ENCODE measurements at regions not wholly inside any gene's neighbourhood (a gene's known extent, or its start where the extent isn't known, plus 50 kb on each side); places are given as distances from the start of the nearest gene placed in this dataset.

DNA sequence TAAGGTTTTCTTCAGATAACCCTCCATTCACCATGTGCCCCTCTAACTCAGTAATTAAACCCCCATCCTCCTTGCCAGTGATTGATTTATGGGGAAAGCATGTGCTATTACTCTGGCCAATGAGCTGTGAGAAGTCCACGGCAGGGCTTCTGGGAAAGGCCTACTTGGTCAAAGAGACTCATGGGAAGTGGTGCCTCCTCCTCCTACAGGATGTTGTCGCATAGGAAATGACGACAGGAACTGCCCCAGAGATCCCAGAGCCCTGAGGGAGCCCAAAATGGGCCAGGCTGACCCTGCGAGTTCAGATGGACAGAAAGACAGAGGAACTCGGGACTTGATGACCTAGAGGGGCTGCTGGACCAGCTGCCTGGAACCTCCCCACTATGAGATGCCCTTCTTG lies 938.1 kb upstream of the TMEM132C start:
- Histone ChIP-seq H3K27ac (ENCODE audit: low read depth, low read length) (no peak overlapping the region), H3K27me3 (ENCODE audit: control insufficient read depth in 1 of 2, insufficient read depth in 2 of 2, low read length in 2 of 2) (no peaks in the 10 kb centered on the region), H3K9ac (ENCODE audit: low read depth in 1 of 2, low read length in 2 of 2) (no peak overlapping the region), H3K4me1 (ENCODE audit: control insufficient read depth in 1 of 2, insufficient read depth in 2 of 2, low read length in 2 of 2) (no peaks in the 10 kb centered on the region), H3K36me3 (ENCODE audit: control insufficient read depth in 1 of 2, insufficient read depth in 2 of 2, low read length in 2 of 2) (no peaks in the 10 kb centered on the region), H3K4me3 (ENCODE audit: low read depth in 1 of 2, low read length in 2 of 2) (no peak overlapping the region), H3K9me3 (ENCODE audit: control insufficient read depth in 1 of 2, low read length in 2 of 2) (no peaks in the 10 kb centered on the region)

DNA sequence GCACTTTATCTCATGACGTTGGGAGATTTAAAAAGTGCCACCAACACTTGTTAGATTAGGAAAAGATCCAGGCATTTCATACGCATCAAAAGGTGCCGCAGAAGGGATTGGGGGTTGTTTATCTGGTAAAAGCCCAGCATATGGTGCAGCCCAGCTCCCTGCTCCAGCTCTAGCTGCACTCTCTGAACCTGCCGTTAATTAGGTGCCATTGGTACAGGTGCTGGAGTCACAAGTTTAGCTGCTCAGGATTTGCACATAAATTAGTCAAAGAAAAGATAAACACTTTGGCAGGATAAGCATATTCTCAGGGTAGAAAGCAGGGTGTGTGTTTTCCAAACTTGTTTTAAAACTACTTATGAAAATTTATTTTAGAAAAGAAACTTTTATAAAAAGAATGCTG lies 932.6 kb upstream of the TMEM132C start:
- H3K27me3 ChIP-seq (ENCODE audit: control insufficient read depth in 1 of 2, insufficient read depth in 2 of 2, low read length in 2 of 2), result no peaks in the 10 kb centered on the region
- no peaks in the 10 kb centered on the region for H3K4me1 ChIP-seq (ENCODE audit: control insufficient read depth in 1 of 2, insufficient read depth in 2 of 2, low read length in 2 of 2)
- H3K27ac ChIP-seq (ENCODE audit: low read depth, low read length), result no peak overlapping the region
- H3K9me3 ChIP-seq (ENCODE audit: control insufficient read depth in 1 of 2, low read length in 2 of 2), result no peaks in the 10 kb centered on the region
- no peak overlapping the region for H3K9ac ChIP-seq (ENCODE audit: low read depth in 1 of 2, low read length in 2 of 2)
- no peaks in the 10 kb centered on the region for H3K36me3 ChIP-seq (ENCODE audit: control insufficient read depth in 1 of 2, insufficient read depth in 2 of 2, low read length in 2 of 2)
- no peak overlapping the region for H3K4me3 ChIP-seq (ENCODE audit: low read depth in 1 of 2, low read length in 2 of 2)

GRCh38 chr12:127334912-127335644 lies 931.9 kb upstream of the TMEM132C start:
- no peak overlapping the region for H3K4me3 ChIP-seq (ENCODE audit: low read depth in 1 of 2, low read length in 2 of 2)
- no peaks in the 10 kb centered on the region for H3K4me1 ChIP-seq (ENCODE audit: control insufficient read depth in 1 of 2, insufficient read depth in 2 of 2, low read length in 2 of 2)
- no peaks in the 10 kb centered on the region for H3K27me3 ChIP-seq (ENCODE audit: control insufficient read depth in 1 of 2, insufficient read depth in 2 of 2, low read length in 2 of 2)
- no peaks in the 10 kb centered on the region for H3K36me3 ChIP-seq (ENCODE audit: control insufficient read depth in 1 of 2, insufficient read depth in 2 of 2, low read length in 2 of 2)
- no peak overlapping the region for H3K27ac ChIP-seq (ENCODE audit: low read depth, low read length)
- H3K9ac ChIP-seq (ENCODE audit: low read depth in 1 of 2, low read length in 2 of 2), result no peak overlapping the region
- H3K9me3 ChIP-seq (ENCODE audit: control insufficient read depth in 1 of 2, low read length in 2 of 2), result no peaks in the 10 kb centered on the region

DNA sequence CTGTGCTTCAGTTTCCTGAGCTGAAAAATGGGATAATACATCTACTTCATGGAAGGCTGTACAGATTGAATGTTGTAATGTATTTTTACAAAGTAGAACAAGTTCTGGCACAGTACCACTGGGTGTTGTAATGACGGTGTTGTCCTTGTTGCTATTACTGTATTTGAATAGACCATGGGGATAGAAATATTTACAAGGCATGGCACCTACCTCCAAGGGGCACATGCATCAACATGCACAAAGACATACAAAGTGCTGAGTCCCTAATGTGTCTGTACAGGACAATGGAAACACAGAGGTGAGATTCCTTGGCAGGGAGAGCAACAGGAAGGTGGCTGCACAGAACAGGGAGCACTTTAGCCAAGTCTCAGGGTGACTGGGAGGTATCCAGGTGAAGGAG lies 930.6 kb upstream of the TMEM132C start:
- Histone ChIP-seq H3K27me3 (ENCODE audit: control insufficient read depth in 1 of 2, insufficient read depth in 2 of 2, low read length in 2 of 2) (no peaks in the 10 kb centered on the region), H3K9me3 (ENCODE audit: control insufficient read depth in 1 of 2, low read length in 2 of 2) (no peaks in the 10 kb centered on the region), H3K9ac (ENCODE audit: low read depth in 1 of 2, low read length in 2 of 2) (no peak overlapping the region), H3K4me1 (ENCODE audit: control insufficient read depth in 1 of 2, insufficient read depth in 2 of 2, low read length in 2 of 2) (no peaks in the 10 kb centered on the region), H3K27ac (ENCODE audit: low read depth, low read length) (no peak overlapping the region), H3K36me3 (ENCODE audit: control insufficient read depth in 1 of 2, insufficient read depth in 2 of 2, low read length in 2 of 2) (no peaks in the 10 kb centered on the region), H3K4me3 (ENCODE audit: low read depth in 1 of 2, low read length in 2 of 2) (no peak overlapping the region)

DNA sequence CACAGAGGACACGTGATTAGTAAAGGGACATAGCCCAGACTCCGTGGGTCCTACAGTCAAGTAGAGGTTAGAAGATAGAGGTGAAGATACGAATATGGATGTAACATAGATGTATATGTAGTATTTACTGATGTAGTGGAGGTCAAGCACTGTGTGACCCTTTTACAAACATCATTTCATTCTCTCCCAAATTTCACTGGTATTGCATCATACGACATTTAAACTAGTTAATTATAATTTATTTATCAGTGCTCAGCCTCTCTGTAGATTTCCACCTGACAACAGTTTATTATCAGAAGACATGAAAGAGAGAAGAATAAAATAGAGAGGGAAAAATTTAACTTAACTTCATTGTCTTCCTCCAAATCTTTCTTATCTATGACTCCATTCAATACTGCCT lies 927.9 kb upstream of the TMEM132C start:
- no peak overlapping the region for H3K4me3 ChIP-seq (ENCODE audit: low read depth in 1 of 2, low read length in 2 of 2)
- H3K27ac ChIP-seq (ENCODE audit: low read depth, low read length), result no peak overlapping the region
- H3K27me3 ChIP-seq (ENCODE audit: control insufficient read depth in 1 of 2, insufficient read depth in 2 of 2, low read length in 2 of 2), result no peaks in the 10 kb centered on the region
- no peaks in the 10 kb centered on the region for H3K36me3 ChIP-seq (ENCODE audit: control insufficient read depth in 1 of 2, insufficient read depth in 2 of 2, low read length in 2 of 2)
- no peak overlapping the region for H3K9ac ChIP-seq (ENCODE audit: low read depth in 1 of 2, low read length in 2 of 2)
- no peaks in the 10 kb centered on the region for H3K4me1 ChIP-seq (ENCODE audit: control insufficient read depth in 1 of 2, insufficient read depth in 2 of 2, low read length in 2 of 2)
- H3K9me3 ChIP-seq (ENCODE audit: control insufficient read depth in 1 of 2, low read length in 2 of 2), result no peaks in the 10 kb centered on the region

GRCh38 chr12:127340381-127340780 lies 926.6 kb upstream of the TMEM132C start:
- no peaks in the 10 kb centered on the region for H3K36me3 ChIP-seq (ENCODE audit: control insufficient read depth in 1 of 2, insufficient read depth in 2 of 2, low read length in 2 of 2)
- no peaks in the 10 kb centered on the region for H3K27me3 ChIP-seq (ENCODE audit: control insufficient read depth in 1 of 2, insufficient read depth in 2 of 2, low read length in 2 of 2)
- H3K9me3 ChIP-seq (ENCODE audit: control insufficient read depth in 1 of 2, low read length in 2 of 2), result no peaks in the 10 kb centered on the region
- H3K4me3 ChIP-seq (ENCODE audit: low read depth in 1 of 2, low read length in 2 of 2), result no peak overlapping the region
- no peaks in the 10 kb centered on the region for H3K4me1 ChIP-seq (ENCODE audit: control insufficient read depth in 1 of 2, insufficient read depth in 2 of 2, low read length in 2 of 2)
- no peak overlapping the region for H3K27ac ChIP-seq (ENCODE audit: low read depth, low read length)
- no peak overlapping the region for H3K9ac ChIP-seq (ENCODE audit: low read depth in 1 of 2, low read length in 2 of 2)

- Histone ChIP-seq H3K9me3 (ENCODE audit: control insufficient read depth in 1 of 2, low read length in 2 of 2) (no peaks in the 10 kb centered on the region), H3K27me3 (ENCODE audit: control insufficient read depth in 1 of 2, insufficient read depth in 2 of 2, low read length in 2 of 2) (no peaks in the 10 kb centered on the region), H3K4me1 (ENCODE audit: control insufficient read depth in 1 of 2, insufficient read depth in 2 of 2, low read length in 2 of 2) (no peaks in the 10 kb centered on the region), H3K4me3 (ENCODE audit: low read depth in 1 of 2, low read length in 2 of 2) (no peak overlapping the region), H3K9ac (ENCODE audit: low read depth in 1 of 2, low read length in 2 of 2) (no peak overlapping the region), H3K27ac (ENCODE audit: low read depth, low read length) (no peak overlapping the region), H3K36me3 (ENCODE audit: control insufficient read depth in 1 of 2, insufficient read depth in 2 of 2, low read length in 2 of 2) (no peaks in the 10 kb centered on the region)
Observed at GRCh38 chr12:127342861-127343260, 924.1 kb upstream of the TMEM132C start.

DNA sequence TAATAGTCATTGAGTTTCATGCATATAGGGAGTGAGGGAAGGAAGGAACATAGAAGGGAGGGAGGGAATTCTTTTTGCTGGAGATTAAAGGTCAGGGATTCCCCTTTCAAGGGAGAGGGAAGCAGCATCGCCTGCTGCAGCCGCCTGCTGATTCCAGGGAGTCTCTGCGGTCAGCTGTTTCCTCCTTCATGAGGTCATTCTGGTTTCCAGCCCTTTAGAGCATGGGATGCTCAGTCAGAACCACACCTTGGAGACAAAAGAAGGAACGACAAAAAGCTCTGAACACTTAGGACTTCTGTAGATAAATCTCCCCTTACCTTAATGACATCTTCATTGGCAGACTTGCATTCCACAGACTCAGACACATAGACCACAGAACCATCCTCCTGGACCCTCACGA lies 923.0 kb upstream of the TMEM132C start:
- H3K27me3 ChIP-seq (ENCODE audit: control insufficient read depth in 1 of 2, insufficient read depth in 2 of 2, low read length in 2 of 2), result no peaks in the 10 kb centered on the region
- H3K4me1 ChIP-seq (ENCODE audit: control insufficient read depth in 1 of 2, insufficient read depth in 2 of 2, low read length in 2 of 2), result no peaks in the 10 kb centered on the region
- H3K9me3 ChIP-seq (ENCODE audit: control insufficient read depth in 1 of 2, low read length in 2 of 2), result no peaks in the 10 kb centered on the region
- no peak overlapping the region for H3K27ac ChIP-seq (ENCODE audit: low read depth, low read length)
- H3K36me3 ChIP-seq (ENCODE audit: control insufficient read depth in 1 of 2, insufficient read depth in 2 of 2, low read length in 2 of 2), result no peaks in the 10 kb centered on the region
- no peak overlapping the region for H3K4me3 ChIP-seq (ENCODE audit: low read depth in 1 of 2, low read length in 2 of 2)
- no peak overlapping the region for H3K9ac ChIP-seq (ENCODE audit: low read depth in 1 of 2, low read length in 2 of 2)

DNA sequence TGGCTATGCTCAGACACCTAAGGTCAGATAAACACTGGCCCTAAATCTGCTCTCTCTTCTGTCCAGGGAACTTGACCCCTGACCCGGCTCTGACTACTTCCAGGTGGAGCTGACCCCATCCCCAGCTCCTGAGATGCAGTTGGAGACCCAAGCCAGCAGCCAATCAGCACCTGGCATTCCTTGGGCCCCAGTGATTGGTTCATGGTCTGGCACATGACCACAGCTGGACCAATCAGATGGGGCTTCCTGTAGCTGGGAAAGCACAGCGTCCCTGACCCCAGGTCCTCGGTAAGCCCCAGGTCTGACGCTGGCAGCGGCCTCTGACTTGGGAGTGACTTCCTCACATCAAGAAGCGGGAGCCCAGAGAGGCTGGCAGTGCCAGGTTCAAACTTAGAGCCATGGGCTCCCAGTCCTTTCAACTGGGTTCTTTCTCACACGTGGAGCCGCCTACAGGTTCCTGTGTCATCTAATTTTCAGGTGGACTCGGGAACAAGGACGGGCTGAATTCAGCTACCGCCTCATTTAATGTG lies 915.4 kb upstream of the TMEM132C start:
- H3K9ac ChIP-seq (ENCODE audit: low read depth in 1 of 2, low read length in 2 of 2), result no peak overlapping the region
- no peaks in the 10 kb centered on the region for H3K9me3 ChIP-seq (ENCODE audit: control insufficient read depth in 1 of 2, low read length in 2 of 2)
- no peaks in the 10 kb centered on the region for H3K27me3 ChIP-seq (ENCODE audit: control insufficient read depth in 1 of 2, insufficient read depth in 2 of 2, low read length in 2 of 2)
- H3K27ac ChIP-seq (ENCODE audit: low read depth, low read length), result no peak overlapping the region
- no peak overlapping the region for H3K4me3 ChIP-seq (ENCODE audit: low read depth in 1 of 2, low read length in 2 of 2)
- no peaks in the 10 kb centered on the region for H3K36me3 ChIP-seq (ENCODE audit: control insufficient read depth in 1 of 2, insufficient read depth in 2 of 2, low read length in 2 of 2)
- no peaks in the 10 kb centered on the region for H3K4me1 ChIP-seq (ENCODE audit: control insufficient read depth in 1 of 2, insufficient read depth in 2 of 2, low read length in 2 of 2)

DNA sequence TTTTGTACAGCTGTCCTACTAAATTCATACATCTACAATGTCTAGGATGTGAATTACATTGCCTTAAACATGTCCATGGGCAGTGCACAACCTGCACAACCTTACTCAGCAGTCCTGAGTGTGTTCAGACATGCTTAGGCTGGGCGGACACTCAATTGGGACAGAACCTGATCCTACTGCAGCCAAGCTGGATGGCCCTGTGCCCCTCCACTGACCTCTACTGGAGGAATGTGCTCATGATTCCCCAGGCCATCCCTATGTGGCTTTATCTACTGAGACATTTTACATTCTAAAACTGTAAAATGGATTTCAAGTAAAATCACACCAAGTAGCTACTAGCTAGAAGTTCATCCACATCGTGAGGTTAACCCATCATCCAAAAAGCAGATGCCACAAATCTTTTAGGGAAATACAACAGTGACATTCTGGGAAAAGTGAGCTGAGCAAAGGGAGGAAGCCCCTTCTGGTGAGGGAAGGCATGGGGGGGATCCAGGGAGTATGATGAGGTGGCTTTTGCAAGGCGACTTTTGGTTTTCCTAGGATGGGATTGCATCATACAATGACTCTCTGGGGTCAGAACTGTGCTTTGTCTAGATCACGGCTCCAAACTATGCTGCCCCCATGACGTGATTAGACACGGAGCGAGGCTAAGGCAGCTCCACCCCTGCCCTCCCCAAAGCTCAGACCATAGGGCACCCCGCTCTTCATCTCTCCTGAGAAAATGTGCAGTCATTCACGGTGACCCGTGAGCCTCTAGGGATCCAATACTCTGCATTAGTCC lies 911.7 kb upstream of the TMEM132C start:
- Histone ChIP-seq H3K27me3 (ENCODE audit: control insufficient read depth in 1 of 2, insufficient read depth in 2 of 2, low read length in 2 of 2) (no peaks in the 10 kb centered on the region), H3K4me1 (ENCODE audit: control insufficient read depth in 1 of 2, insufficient read depth in 2 of 2, low read length in 2 of 2) (no peaks in the 10 kb centered on the region)

More for the DNA sequence above, 911.7 kb upstream of the TMEM132C start:
- H3K9me3 ChIP-seq (ENCODE audit: control insufficient read depth in 1 of 2, low read length in 2 of 2), result no peaks in the 10 kb centered on the region
- H3K36me3 ChIP-seq (ENCODE audit: control insufficient read depth in 1 of 2, insufficient read depth in 2 of 2, low read length in 2 of 2), result no peaks in the 10 kb centered on the region
- no peak overlapping the region for H3K9ac ChIP-seq (ENCODE audit: low read depth in 1 of 2, low read length in 2 of 2)
- H3K27ac ChIP-seq (ENCODE audit: low read depth, low read length), result no peak overlapping the region
- H3K4me3 ChIP-seq (ENCODE audit: low read depth in 1 of 2, low read length in 2 of 2), result no peak overlapping the region
